Suppressor macrophage treated with lipopolysaccharide for 4 hours (primary cell): ENCODE measurements at regions not wholly inside any gene's neighbourhood (a gene's known extent, or its start where the extent isn't known, plus 50 kb on each side); places are given as distances from the start of the nearest gene placed in this dataset.
"Not testable (repeated sequence)": the region's sequence is repeated elsewhere in the genome, so short reads cannot be mapped to it uniquely, and the experiment has no call there.

ENCODE experiments used
- DNase-seq: peaks from one replicate; pipeline ENCODE4 v3.0.0-alpha.2; 2020

- no peak for DNase-seq
Observed at GRCh38 chr18:57953883-57954282, 90.1 kb upstream of the NEDD4L start.

- DNase-seq: no peak
Observed at GRCh38 chr18:57951999-57952774, 91.8 kb upstream of the NEDD4L start.

GRCh38 chr18:57951117-57951796 lies 92.8 kb upstream of the NEDD4L start:
- no peak for DNase-seq

- DNase-seq: no peak
Observed at GRCh38 chr18:57950542-57950941, 93.5 kb upstream of the NEDD4L start.

- DNase-seq: not testable (repeated sequence)
Observed at GRCh38 chr18:57949335-57949734, 94.7 kb upstream of the NEDD4L start.

GRCh38 chr18:57947117-57947516 lies 96.9 kb upstream of the NEDD4L start:
- no peak for DNase-seq

- DNase-seq: no peak
Observed at GRCh38 chr18:57943723-57944122, 100.3 kb upstream of the NEDD4L start.

- no peak for DNase-seq
Observed at GRCh38 chr18:57942493-57942892, 101.5 kb upstream of the NEDD4L start.

GRCh38 chr18:57941841-57942489 lies 102.1 kb upstream of the NEDD4L start:
- no peak for DNase-seq

GRCh38 chr18:57940166-57940660 lies 103.8 kb upstream of the NEDD4L start:
- no peak for DNase-seq

- not testable (repeated sequence) for DNase-seq
Observed at GRCh38 chr18:57934375-57934774, 109.7 kb upstream of the NEDD4L start.

GRCh38 chr18:57931038-57931437 lies 113.0 kb upstream of the NEDD4L start:
- no peak for DNase-seq

- no peak for DNase-seq
Observed at GRCh38 chr18:57930476-57930875, 113.5 kb upstream of the NEDD4L start.

GRCh38 chr18:57929922-57930321 lies 114.1 kb upstream of the NEDD4L start:
- DNase-seq: no peak

GRCh38 chr18:57928466-57928865 lies 115.6 kb upstream of the NEDD4L start:
- DNase-seq: no peak

GRCh38 chr18:57927511-57927910 lies 116.5 kb upstream of the NEDD4L start:
- DNase-seq: no peak

- no peak for DNase-seq
Observed at GRCh38 chr18:57925706-57926105, 118.3 kb upstream of the NEDD4L start.

GRCh38 chr18:57923611-57924010 lies 120.4 kb upstream of the NEDD4L start:
- no peak for DNase-seq

- DNase-seq: no peak
Observed at GRCh38 chr18:57922885-57923284, 119.8 kb upstream of the ATP8B1 start.

GRCh38 chr18:57921708-57922107 lies 118.6 kb upstream of the ATP8B1 start:
- peak; percentile 75 for DNase-seq

- DNase-seq: no peak
Observed at GRCh38 chr18:57920036-57920435, 116.9 kb upstream of the ATP8B1 start.

- no peak for DNase-seq
Observed at GRCh38 chr18:57918601-57919000, 115.5 kb upstream of the ATP8B1 start.

GRCh38 chr18:57916684-57917083 lies 113.6 kb upstream of the ATP8B1 start:
- peak; percentile 58 for DNase-seq
